NCI-H748 (cell line): ENCODE measurements at regions not wholly inside any gene's neighbourhood (a gene's known extent, or its start where the extent isn't known, plus 50 kb on each side); places are given as distances from the start of the nearest gene placed in this dataset.
"Not testable (repeated sequence)": the region's sequence is repeated elsewhere in the genome, so short reads cannot be mapped to it uniquely, and the experiment has no call there.

ENCODE experiments used
- DNase-seq: peaks from one replicate; lab custom pipeline; 2025; ENCODE audit not compliant: unreplicated experiment; lab: John Stamatoyannopoulos, UW

DNA sequence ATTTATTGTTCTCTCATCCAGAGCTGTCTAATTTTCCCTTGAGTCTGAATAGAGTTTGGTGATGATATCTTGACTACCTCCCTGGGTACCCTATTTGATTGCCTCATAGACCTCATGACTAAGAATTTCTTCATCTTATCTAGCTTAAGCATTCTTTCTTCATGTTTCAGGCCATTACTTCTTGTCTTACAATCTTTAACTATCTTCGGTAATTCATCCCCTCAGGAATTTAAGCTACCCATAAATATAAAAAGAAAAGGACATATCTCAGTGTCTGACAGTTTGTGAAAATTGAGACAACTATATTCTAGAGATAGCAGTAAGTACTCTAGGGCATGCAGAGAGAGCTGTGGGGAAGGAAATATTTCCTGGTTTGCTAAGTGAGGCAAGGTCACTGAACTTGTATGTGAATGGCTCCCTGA, 466.1 kb upstream of the GRID2 start:
- DNase-seq = no peak

DNA sequence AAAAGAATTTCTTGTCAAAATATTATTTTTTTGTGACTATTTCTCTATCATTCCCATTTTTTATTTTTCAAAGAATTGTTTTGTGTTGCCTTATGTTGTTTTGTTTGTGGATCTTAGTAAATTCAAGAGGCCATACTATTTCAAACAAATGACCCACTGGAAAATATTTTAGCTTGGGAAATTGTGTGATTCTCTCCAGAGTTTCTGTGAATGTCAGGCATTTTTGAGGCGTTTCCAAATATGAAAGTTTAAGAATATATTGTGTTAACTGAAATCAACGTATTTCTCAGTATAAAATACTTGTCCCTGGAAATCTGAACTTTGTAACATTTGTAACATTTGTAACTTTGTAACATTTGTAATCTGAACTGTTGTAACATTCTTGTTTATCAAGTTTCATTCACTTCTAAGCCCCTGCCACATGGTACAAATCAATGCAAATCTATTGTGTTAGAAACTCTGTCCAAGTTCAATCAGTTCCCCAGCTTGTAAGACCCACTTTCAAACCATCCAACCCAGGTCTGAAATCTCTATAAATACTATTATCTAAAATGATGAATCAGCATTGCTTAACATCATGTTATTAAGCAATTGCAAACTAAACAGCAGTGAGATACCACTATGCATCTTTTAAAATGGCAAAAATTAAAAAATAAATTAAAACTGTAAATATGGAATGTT, 465.4 kb upstream of the GRID2 start:
- no peak for DNase-seq

DNA sequence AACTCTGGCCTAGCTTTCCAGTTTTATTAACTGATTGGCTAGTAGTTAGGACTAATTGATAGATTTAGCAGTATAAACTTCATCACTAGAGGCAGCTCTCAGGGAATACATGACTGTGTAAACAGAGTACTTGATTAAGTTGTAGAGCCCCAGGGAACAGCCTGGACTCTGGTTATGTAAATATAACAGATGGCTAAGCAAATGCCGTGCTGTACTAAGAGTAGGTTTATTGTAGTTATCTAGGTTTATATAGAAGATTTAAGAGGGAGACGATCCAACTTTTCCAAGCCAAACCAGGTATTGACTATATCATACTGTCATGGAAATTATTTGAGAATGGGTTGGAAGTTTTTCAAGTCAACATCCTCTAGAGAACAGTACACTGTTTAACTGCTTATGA, 463.4 kb upstream of the GRID2 start:
- DNase-seq = peak; percentile 73

DNA sequence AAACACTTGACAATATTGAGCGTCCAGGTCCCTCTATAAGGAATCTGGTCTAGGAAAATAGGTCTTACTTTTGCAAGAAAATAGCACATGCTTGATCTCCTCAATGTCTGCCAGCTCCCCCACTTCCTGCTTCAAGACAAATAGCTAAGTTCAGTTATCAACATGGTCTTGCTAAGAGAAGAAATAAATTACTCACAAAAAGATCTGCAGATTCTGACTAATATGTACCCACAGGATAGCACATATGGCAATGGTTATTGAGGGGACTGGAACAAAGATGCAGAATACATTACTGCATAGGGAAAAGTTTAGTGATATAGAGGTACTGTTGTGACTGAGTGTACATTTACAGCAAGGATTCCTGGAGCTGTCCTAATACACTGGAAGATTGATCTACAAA, 457.5 kb upstream of the GRID2 start:
- no peak for DNase-seq

DNA sequence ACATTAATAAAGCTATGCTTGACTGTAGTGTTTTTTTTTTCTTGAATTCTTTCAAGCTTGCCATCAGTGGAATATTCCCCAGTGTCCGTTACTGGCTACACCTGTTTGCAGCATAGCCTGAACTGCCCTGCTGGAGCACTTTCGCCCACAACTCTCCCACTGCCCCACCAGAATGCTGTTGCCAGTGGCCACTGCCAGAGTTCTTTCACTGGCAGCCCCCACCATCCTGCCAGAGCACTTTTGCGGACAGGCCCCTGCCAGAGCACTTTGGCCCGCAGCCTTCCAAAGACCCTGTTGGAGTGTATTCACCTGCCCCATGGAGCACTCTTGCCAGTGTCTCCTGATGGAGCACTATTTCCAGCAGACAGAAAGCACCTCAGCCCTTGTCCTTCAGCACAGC, 452.3 kb upstream of the GRID2 start:
- no peak for DNase-seq

DNA sequence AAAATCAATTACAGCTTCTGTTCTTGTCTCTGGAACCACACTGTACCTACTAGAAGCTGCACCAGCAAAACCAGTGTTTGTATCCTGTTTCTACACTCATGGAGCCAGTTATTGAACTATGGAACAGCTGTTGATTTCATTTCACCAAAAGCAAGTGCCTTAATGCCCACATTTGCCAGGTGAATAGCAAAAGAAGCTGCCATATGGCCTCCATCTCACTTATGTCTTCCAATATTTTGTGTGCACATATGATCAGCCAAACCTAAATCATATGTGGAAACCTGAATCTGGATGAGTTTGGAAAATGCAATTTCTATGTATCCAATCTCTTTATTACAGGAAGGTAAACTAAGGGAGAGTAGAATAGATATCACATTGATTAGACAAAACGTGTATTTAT, 415.8 kb upstream of the GRID2 start:
- no peak for DNase-seq

DNA sequence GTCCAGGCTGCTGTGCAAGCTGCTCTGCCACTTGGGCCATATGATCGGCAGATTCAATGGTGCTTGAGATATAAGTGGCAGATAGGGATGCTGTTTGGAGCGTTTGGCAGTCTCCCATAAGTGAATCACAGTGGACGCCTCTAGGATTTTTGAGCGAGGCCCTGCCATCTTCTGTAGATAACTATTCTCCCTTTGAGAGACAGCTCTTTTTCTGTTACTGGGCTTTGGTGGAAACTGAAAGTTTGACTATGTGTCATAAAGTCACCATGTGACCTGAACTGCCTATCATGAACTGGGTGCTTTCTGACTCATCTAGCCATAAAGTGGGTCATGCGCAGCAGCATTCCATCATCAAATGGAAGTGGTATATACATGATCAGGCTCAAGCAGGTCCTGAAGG, 412.5 kb upstream of the GRID2 start:
- DNase-seq = not testable (repeated sequence)

DNA sequence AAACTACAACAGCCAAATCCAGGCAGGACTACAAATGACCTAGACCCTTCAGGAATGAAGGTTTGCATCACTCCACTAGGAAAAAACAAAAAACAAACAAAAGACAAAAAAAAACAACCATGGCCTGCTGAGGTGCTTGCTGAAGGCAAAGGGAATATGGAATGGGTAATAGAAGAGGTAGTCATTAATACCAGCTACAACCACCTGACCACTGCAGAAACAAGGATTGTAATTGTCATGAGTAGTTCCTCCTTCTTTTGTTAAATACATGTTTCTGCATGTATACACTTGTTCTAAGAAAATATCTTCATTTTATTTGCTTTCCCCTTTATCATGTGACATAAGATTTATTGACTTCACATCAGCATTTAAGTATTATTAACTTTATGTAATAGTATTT, 409.8 kb upstream of the GRID2 start:
- no peak for DNase-seq

DNA sequence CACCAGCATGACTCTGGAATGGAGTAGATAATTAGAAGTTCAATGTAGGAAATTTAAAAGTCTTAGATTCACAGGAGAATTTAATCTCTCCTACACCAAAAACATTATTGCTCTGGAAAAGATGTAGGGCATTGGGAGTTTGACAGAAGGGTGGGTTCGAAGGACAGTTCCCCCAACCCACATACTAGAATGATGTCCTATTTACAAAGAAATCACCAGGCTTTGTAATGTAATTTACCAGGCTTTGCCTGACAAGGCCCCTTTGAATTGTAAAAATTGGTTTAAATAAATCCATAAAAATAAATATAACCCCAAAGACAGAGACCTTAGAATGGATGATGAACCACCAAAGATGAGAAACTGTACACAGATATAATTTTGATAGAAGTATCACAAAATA, 399.2 kb upstream of the GRID2 start:
- DNase-seq = no peak

DNA sequence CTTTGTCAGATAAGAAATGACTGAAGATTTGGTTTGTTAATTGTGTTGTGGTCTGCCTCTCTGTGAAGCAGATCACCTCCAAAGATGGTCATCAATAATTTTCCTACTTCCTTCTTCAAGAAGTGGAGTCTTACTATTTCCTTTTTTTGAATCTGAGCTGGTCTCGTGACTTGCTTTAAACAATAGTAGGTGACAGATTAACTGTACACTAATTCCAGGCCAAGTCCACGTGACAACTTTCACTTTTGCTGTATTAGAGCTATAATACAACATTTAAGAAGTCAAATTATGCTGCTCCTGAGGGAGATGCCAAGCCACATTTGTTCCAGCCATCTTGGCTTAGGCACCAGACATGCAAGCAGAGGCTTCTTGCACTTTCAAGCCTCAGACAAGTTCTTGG, 393.8 kb upstream of the GRID2 start:
- no peak for DNase-seq

DNA sequence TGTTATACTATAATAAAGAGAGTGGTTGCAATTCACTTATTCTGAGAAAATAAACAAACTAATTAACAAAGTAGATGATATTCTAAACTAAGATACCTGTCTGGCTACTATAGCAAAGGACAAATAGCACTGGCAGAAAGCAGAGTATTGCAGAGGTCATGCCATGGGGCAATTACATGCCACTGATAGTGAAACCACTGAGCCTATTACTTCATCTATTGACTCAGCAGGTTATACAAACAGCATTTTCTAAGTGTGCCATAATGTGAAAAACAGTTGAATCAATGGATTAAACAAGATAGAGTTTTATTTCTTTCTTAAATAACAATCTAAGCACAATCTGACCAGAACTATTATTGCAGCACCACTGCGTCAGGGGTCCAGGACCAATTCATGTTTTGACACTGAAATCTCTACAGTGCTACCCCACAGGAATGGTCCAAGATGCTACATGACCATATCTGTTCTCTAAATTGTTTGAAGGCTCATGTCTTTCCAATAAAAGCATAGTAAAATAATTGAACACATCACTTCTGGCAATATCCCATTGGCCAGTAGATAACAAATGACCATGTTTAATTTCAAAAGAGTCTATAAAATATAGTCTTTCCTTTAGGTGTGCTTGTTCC, 389.5 kb upstream of the GRID2 start:
- DNase-seq = peak; percentile 30

DNA sequence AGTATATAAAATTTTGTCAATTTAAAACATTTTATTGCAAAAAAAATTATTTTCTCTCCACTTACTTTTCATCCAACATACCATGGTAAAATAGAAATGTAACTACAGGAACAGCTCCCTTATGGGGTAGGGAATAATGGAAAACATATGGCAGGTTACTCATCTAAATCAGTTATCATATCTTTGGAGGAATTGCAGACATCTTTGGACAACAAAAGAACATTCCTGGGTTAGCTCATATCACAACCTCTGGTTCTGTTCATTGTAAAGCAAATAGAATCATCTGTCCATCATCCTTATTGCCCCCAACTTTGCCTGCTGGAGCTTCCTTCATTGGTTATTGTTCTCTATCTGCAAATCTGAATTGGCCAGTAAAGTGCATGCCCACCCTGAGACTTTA, 387.5 kb upstream of the GRID2 start:
- DNase-seq = no peak

DNA sequence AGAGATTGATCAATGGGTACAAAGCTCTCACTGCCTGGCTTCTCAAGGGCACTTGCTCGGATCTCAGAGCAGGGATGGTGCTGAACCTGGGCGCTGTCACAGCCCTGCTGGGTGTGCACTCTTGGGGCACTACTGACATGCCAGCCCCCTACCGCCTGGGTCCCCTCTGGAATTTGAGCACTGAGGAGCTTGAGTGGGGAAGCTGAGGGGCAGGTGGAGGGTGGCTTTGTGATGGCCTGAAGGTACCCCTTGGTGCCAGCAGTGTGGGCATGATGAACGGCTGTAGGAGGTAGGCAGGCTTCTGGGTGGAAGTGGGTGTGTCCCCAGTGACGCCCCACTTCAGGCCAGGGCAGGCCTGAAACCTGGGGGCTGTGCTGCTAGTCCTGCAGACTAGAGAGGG, 379.1 kb upstream of the GRID2 start:
- DNase-seq = no peak

DNA sequence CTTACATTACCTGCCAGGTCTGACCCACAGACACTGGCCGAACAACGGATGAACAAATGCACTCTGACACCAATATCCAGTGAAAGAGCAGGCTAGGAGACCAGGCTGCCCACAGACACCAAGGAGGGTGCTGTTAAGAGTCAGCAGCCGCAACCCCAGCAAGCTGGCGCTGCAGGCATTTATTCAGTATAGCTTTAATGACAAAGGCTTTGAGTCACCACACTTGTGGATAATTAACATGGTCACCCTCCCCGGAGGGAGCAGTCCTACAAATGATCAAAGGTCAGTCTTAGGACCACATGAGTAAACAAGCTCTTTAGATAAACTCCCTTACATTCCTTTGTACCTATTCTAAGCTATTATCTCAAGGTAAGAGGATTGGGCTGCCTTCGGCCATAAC, 368.5 kb upstream of the GRID2 start:
- no peak for DNase-seq

DNA sequence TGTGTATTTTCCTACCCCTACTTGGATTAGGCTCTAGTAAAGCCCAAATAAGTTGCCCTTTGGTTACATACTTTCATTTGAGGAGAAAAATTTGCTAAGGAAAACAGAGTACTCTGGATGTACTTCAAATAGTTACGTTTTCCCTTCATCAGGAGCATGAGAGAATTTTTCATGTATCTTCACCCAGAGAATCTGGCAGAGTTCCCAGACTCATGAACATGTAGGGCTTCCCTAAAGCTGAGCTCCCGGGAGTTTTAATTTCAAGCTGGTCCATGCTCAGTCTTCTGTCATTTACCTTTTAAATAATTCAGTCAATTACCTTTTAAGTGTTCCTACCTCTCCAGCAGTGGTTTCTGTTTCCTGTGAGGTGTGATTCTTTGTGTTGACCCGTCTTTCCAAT, 367.5 kb upstream of the GRID2 start:
- DNase-seq = peak; percentile 68

DNA sequence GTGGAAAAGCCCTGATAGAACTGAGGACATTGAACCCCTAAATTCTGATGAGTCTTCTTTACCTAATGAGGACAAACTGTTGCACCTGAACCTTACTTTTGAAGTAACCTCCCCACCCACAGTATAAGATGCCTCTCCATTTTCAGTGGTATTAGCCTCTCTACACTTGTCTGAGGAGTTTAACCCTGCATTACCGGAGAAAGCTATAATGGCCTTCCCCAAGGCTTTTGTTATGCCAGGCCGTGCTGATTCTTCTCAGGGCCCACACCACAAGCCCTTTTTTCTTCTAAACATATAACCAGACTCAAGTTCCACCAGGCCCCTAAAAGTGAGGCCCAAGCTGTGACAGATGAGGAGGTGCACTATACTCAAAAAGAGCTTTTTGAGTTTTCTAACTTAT, 345.8 kb upstream of the GRID2 start:
- no peak for DNase-seq

DNA sequence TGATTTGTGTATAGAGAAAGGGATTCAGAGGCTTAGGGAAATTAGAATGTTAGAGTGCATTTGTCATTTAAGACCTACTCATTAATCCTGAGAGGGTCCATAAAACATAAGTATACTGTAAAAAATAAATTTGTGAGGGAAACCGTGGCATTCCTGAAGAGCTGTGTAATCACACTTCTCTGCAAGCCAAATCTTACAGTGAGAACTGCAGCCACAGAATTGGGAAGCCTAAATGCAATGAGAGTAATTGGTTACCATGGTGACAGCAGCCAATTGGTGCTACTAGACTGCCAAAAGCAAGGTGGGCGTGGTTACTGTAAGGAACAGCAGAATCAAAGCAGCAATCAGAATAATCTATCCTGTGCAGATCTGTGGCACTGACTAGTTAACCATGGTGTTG, 345.2 kb upstream of the GRID2 start:
- DNase-seq = peak; percentile 67

DNA sequence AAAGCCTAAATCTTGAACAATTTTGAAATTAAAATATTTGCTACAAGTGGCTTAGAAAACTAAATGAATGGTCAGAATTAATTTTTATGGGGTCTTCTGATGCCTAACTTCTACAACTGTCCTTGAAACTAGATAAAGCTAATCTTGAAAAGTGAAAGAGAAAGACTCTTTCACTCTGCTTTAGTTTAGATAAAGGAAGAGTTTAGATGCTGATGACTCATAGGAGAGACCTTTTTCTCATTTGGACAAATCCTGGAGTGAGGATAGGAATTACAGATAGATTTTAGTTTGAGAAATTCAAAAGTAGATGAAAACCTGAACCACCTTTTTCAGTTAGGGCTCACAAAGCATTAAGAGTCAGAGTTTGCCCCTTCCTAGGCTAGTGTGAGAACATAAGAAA, 342.3 kb upstream of the GRID2 start:
- DNase-seq = no peak

DNA sequence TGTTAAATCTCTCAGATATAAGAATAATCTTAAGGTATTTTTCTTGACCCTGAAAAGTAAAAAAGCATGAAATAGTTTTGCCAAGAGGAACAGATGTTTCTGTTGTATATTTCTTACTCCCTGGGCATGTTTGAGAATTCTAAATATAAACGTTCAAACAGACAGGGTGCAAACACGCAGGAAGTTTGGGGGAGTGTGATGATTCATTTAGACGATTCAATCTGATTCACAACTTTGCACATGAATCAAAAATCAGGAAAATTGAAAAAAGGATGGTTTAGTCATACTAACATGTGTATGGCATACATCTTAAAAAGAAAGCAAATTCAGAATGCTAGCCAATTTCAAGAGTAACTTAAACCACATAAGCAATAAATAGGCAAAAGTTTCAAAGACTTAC, 340.3 kb upstream of the GRID2 start:
- no peak for DNase-seq

DNA sequence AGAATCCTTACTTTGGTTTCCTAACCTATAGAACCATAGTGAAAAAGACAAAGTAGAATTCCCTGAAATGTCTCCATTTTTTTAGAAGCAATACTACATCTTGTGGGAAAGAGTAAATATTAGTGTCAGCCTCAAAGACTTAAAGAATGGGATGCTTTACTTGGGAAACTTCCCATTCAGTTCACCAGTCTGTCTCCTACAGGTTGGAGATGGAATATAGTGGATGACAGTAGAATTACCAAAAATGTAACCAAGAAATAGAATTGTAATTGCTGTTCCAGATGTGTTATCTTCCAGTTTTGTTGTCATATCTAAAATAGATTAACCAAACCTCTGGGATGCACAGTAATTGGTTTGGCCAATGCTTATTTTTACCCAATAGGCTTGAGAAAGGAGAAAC, 338.6 kb upstream of the GRID2 start:
- DNase-seq = no peak

DNA sequence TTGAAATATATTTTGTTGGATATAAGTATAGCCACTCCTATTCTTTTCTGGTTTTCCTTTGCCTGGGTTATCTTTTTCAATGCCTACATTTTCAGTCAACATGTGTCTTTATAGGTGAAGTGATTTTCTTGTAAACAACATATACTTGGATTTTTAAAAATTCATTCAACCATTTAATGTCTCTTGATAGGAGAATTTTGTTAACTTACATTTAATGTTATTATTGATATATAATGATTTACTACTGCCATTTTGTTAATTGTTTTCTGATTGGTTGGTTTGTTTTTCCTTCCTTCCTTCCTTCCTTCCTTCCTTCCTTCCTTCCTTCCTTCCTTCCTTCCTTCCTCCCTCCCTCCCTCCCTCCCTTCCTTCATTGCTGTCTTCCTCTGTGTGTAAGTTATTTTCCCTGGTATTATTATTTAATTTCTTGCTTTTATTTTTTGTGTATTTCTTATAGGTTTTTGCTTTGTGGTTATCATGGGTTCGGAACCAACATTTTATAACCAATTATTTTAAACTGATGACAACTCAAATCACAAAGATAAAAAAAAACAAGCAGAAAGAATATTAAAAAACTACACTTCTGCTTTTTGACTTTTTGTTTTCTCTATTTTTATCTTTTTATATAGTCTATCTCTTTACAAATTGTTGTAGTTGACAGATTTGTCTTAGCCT, 330.1 kb upstream of the GRID2 start:
- DNase-seq = no peak

DNA sequence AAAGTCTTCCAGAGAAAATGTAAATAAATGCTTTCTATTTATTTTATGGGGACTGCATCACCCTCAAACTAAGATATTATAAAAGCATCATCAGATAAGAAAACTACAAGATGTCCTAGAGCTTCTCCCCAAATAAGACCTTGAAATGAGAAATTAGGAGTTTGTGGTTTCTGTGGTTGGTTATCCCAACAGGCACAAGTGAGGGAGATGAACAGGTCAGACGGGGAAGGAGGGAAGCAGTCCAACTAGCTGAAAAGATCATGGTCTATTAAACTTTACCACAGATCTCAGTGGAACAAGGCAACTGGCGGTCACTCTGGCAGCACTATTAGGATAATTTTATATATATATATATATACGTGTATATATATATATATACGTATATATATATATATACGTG, 319.3 kb upstream of the GRID2 start:
- no peak for DNase-seq

DNA sequence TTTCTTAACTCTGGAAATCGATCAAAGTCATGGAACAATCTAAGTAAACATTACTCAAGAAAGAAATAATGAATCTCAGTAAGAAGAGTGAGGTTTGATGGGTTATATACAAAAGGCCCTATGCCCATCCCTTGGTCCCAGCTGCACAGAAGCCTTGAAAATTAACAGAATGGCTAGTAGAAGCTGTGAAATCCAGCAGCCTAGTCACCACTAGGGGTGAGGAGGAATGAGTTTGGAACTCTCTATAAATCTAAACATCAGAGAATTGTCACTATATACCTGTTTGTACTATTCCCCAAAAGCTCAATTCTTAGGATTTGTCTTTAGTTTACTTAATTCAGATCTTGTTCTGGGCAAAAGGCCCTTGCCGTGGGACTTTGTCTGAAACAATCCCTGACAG, 313.9 kb upstream of the GRID2 start:
- no peak for DNase-seq
